Left lung (tissue), 4 donors: ENCODE measurements at regions not wholly inside any gene's neighbourhood (a gene's known extent, or its start where the extent isn't known, plus 50 kb on each side); places are given as distances from the start of the nearest gene placed in this dataset.

ENCODE experiments used
- ATAC-seq: fragments of 200-7000 bp; cut with Tn5 transposase; one replicate; pipeline ENCODE4 v1.9.1; 2020; ENCODE audit warnings: moderate library complexity
- DNase-seq, 4 donors: peaks; one replicate each; pipeline ENCODE4 v3.0.0-alpha.2; 2013 to 2020
- H3K27ac ChIP-seq, 2 donors: fragments of 200-600 bp; sonication (generic) in 1 of 2; one replicate each; pipeline versions ENCODE4 v1.5.0 to v1.8.0; 2020 to 2021
- H3K27me3 ChIP-seq, 2 donors: fragments of 200-600 bp; sonication (generic) in 1 of 2; one replicate each; pipeline versions ENCODE4 v1.5.0 to v1.8.0; 2020 to 2021
- H3K36me3 ChIP-seq, 2 donors: fragments of 200-600 bp; sonication (generic) in 1 of 2; one replicate each; pipeline versions ENCODE4 v1.5.0 to v1.8.0; 2020 to 2021
- H3K4me1 ChIP-seq, 2 donors: fragments of 200-600 bp; one replicate each; pipeline ENCODE4 v1.8.0; 2021
- H3K4me3 ChIP-seq, 2 donors: fragments of 200-600 bp; sonication (generic) in 1 of 2; one replicate each; pipeline versions ENCODE4 v1.5.0 to v1.8.0; 2020 to 2021; ENCODE audit warnings: mild to moderate bottlenecking in 1 of 2
- H3K9me3 ChIP-seq, 2 donors: fragments of 200-600 bp; sonication (generic) in 1 of 2; one replicate each; pipeline versions ENCODE4 v1.5.0 to v1.8.0; 2020 to 2021
- intact Hi-C, 2 donors: fragments of 100-400 bp; cut with DNase I; formaldehyde crosslinking; loops; one replicate each; pipeline versions ENCODE4 v1.11.2 to v1.14.2; 2022
- TF ChIP-seq, protein P1 (sequence below), 2 donors: fragments of 200-600 bp; sonication (generic) in 1 of 2; IDR thresholded peaks; one replicate each; pipeline versions ENCODE4 v1.5.0 to v1.8.0; 2021; ENCODE audit warnings: antibody characterized with exemption in 2 of 2
- donor health status: DM: no; HTN: yes; CAD: no.
- donor health status: DM: no; HTN: no; CAD: no.

DNA sequence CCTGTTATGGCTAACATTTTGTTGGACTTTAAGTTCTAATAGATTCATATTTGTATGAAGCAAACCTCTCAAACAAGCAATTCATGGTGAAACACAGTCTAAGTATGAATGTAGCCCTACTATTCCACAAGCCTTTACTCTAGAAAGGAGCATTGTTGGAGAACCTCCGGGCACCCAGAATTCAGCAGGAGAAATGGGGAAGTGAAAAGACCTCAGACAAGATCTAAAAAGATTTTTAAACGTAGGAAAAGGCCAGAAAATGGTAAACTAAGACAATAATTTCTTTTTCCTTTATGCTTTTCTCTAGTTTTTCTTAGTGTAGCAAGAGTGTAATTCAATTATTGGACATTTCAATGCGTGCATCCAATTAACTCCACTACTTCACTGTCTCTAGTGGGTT lies 426.4 kb downstream of the INSC start:
- Histone ChIP-seq H3K27me3 (no peaks in the 10 kb centered on the region), H3K9me3 (no peaks in the 10 kb centered on the region), H3K36me3 (no peaks in the 10 kb centered on the region), H3K4me3 (no peak overlapping the region), H3K4me1 (no peaks in the 10 kb centered on the region), H3K27ac (no peak overlapping the region)
- DNase-seq = no peak
- TF ChIP-seq, protein P1, sequence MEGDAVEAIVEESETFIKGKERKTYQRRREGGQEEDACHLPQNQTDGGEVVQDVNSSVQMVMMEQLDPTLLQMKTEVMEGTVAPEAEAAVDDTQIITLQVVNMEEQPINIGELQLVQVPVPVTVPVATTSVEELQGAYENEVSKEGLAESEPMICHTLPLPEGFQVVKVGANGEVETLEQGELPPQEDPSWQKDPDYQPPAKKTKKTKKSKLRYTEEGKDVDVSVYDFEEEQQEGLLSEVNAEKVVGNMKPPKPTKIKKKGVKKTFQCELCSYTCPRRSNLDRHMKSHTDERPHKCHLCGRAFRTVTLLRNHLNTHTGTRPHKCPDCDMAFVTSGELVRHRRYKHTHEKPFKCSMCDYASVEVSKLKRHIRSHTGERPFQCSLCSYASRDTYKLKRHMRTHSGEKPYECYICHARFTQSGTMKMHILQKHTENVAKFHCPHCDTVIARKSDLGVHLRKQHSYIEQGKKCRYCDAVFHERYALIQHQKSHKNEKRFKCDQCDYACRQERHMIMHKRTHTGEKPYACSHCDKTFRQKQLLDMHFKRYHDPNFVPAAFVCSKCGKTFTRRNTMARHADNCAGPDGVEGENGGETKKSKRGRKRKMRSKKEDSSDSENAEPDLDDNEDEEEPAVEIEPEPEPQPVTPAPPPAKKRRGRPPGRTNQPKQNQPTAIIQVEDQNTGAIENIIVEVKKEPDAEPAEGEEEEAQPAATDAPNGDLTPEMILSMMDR (IDR thresholded peaks at IDR 0.05) = no peak
- intact Hi-C loops = no loop called here
- ATAC-seq = no peak

DNA sequence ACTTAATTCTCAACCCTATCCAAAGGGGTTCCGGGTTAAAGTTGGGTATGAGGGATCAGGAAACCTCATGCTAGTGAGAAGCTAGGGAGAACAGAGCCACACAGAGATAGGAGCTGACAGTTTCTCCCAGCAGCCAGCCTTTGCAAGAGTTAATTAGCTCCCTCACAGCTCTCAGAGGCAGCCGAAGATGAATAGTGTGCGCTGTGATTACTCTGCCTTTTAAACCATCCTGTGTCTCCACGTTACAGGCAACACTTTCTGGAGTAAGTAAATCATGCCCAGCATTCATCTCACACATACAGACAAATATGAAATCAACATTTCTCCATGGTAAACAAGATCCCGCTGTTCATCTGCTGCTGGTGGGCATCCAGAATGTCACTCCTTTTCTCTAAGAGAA lies 429.6 kb downstream of the INSC start:
- ATAC-seq = no peak
- no peak for DNase-seq
- H3K27ac ChIP-seq = no peak overlapping the region
- H3K4me3 ChIP-seq = no peak overlapping the region
- H3K9me3 ChIP-seq = no peaks in the 10 kb centered on the region
- TF ChIP-seq, protein P1 (IDR thresholded peaks at IDR 0.05) = no peak
- no peaks in the 10 kb centered on the region for H3K4me1 ChIP-seq
- H3K27me3 ChIP-seq = no peaks in the 10 kb centered on the region
- intact Hi-C loops = no loop called here
- no peaks in the 10 kb centered on the region for H3K36me3 ChIP-seq

DNA sequence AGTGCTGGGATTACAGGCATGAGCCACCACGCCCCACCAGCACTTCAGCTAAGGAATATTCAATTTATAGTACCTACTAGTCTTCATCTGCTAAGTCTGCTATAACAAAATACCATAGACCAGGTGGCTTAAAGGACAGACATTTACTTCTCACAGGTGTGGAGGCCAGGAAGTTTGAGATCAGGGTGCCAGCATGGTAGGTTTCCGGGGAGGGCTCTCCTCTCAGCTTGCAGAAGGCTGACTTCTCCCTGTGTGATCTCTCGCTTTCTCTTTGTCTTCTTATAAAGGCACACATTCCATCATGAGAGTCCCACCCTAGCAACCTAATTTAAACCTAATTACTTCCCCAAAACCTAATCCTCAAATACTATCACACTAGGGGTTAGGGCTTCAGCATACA lies 433.0 kb downstream of the INSC start:
- no peaks in the 10 kb centered on the region for H3K4me1 ChIP-seq
- intact Hi-C loops = no loop called here
- H3K9me3 ChIP-seq = no peaks in the 10 kb centered on the region
- H3K4me3 ChIP-seq = no peak overlapping the region
- no peaks in the 10 kb centered on the region for H3K27me3 ChIP-seq
- no peak overlapping the region for H3K27ac ChIP-seq
- DNase-seq = no peak
- TF ChIP-seq, protein P1 (IDR thresholded peaks at IDR 0.05) = no peak
- no peak for ATAC-seq
- H3K36me3 ChIP-seq = no peaks in the 10 kb centered on the region

DNA sequence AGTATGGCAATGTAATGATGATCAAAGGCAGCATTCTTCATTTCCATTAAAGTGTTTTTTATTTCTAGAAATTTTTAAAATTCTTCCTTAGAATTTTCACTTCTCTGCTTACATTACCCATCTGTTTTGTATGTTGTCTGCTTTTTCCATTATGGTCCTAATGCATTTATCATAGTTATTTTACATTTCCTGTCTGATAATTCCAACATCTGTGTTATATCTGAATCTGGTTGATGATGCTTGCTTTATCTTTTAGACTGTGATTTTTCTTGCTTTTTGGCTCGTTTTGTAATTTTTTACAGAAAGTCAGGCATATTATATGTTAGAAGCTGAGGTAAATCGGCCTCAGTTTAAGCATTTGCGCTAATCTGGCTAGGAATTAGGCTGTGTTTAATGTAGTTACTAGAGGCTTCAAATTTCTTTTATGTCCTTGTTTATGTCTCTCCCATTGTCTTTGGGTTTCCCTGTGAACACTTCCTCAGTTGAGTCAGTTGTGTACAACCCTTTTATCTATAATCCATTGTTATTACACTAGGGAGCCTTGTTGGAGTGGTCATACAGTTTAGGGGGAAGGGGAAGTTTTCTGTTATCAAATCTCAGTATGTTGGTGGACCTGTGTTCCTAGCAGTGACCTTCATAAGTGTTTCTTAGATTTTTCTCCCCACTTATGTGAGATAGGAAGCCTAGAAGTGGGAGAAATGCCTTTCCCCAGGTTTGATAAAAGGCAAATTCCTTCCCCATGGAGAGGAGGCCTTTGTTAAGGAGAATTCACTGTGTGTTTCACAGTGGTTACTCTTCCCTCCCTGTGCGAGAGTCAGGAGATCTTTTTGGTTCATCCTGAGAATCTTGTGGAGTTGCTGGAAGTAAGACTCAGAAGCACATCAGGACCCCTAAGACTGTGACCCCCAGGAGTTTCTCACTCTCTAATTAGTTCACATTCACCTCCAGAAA lies 437.5 kb downstream of the INSC start:
- no peaks in the 10 kb centered on the region for H3K9me3 ChIP-seq
- TF ChIP-seq, protein P1 (IDR thresholded peaks at IDR 0.05) = no peak
- intact Hi-C loops = no loop called here
- H3K4me1 ChIP-seq = no peaks in the 10 kb centered on the region
- no peak overlapping the region for H3K4me3 ChIP-seq
- H3K27ac ChIP-seq = no peak overlapping the region
- DNase-seq (no peak), ATAC-seq (no peak)
- no peaks in the 10 kb centered on the region for H3K27me3 ChIP-seq
- H3K36me3 ChIP-seq = no peaks in the 10 kb centered on the region

DNA sequence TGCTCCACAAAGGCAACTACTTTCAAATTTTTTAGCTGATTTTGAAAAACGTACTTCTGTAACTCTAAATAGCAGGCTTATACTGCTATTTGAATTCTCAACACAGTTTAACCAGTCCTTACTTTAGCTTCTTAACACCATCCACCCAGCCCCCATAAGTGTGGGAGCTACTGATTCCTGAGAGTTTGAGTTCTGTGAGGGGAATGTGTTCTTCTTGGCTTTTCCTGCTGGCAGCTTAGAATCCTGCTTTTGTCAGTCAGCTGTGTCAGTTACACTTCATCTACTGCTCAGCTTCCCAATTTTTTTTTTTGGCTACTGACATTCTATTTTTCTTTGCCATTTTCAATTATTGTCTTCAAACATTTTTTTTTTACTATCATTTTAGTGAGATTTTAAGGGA lies 440.4 kb downstream of the INSC start:
- intact Hi-C loops = no loop called here
- ATAC-seq (no peak), DNase-seq (no peak)
- Histone ChIP-seq H3K27ac (no peak overlapping the region), H3K27me3 (no peaks in the 10 kb centered on the region), H3K4me1 (no peaks in the 10 kb centered on the region), H3K4me3 (no peak overlapping the region), H3K36me3 (no peaks in the 10 kb centered on the region), H3K9me3 (no peaks in the 10 kb centered on the region)
- TF ChIP-seq, protein P1 (IDR thresholded peaks at IDR 0.05) = no peak
